ENCODE measurements at regions not wholly inside any gene's neighbourhood (a gene's known extent, or its start where the extent isn't known, plus 50 kb on each side); places are given as distances from the start of the nearest gene placed in this dataset.

GRCh38 chr7:46558482-46559193, 637.6 kb upstream of the IGFBP3 start:
- TF ChIP-seq, protein P1, sequence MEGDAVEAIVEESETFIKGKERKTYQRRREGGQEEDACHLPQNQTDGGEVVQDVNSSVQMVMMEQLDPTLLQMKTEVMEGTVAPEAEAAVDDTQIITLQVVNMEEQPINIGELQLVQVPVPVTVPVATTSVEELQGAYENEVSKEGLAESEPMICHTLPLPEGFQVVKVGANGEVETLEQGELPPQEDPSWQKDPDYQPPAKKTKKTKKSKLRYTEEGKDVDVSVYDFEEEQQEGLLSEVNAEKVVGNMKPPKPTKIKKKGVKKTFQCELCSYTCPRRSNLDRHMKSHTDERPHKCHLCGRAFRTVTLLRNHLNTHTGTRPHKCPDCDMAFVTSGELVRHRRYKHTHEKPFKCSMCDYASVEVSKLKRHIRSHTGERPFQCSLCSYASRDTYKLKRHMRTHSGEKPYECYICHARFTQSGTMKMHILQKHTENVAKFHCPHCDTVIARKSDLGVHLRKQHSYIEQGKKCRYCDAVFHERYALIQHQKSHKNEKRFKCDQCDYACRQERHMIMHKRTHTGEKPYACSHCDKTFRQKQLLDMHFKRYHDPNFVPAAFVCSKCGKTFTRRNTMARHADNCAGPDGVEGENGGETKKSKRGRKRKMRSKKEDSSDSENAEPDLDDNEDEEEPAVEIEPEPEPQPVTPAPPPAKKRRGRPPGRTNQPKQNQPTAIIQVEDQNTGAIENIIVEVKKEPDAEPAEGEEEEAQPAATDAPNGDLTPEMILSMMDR (IDR thresholded peaks at IDR 0.05; ENCODE audit: low read depth, low read length, missing input control) = no peak
- TF ChIP-seq TAF1 (conservative IDR thresholded peaks at IDR 0.05) (no peak), REST (IDR thresholded peaks at IDR 0.05) (no peak), SP1 (IDR thresholded peaks at IDR 0.05) (no peak), ATF3 (IDR thresholded peaks at IDR 0.05) (no peak), JUND (IDR thresholded peaks at IDR 0.05) (no peak), ZBTB33 (IDR thresholded peaks at IDR 0.05) (no peak), RAD21 (IDR thresholded peaks at IDR 0.05) (no peak), FOXA1 (IDR thresholded peaks at IDR 0.05) (no peak), HNF4G (IDR thresholded peaks at IDR 0.05) (no peak), EGR1 (IDR thresholded peaks at IDR 0.05; ENCODE audit: low read depth in 2 of 2) (no peak), RXRA (IDR thresholded peaks at IDR 0.05) (no peak), YY1 (IDR thresholded peaks at IDR 0.05) (no peak)
- TF ChIP-seq, protein P2, sequence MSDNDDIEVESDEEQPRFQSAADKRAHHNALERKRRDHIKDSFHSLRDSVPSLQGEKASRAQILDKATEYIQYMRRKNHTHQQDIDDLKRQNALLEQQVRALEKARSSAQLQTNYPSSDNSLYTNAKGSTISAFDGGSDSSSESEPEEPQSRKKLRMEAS (IDR thresholded peaks at IDR 0.05) = no peak

All from liver (tissue), 3 donors.